ENCODE measurements at regions not wholly inside any gene's neighbourhood (a gene's known extent, or its start where the extent isn't known, plus 50 kb on each side); places are given as distances from the start of the nearest gene placed in this dataset.

- DNase-seq (no peak), ATAC-seq (ENCODE audit: poor library complexity) (no peak)
- Histone ChIP-seq H3K27ac (ENCODE audit: low read depth in 1 of 2, low read length in 2 of 2) (no peak overlapping the region), H3K4me3 (ENCODE audit: low read length) (no peak overlapping the region), H3K9me3 (ENCODE audit: control insufficient read depth in 1 of 2, insufficient read depth in 1 of 2, low read length in 2 of 2) (peaks cover 0 to 11% of the 10 kb centered on the region in 2 experiments), H3K27me3 (ENCODE audit: control insufficient read depth in 1 of 2, insufficient read depth in 2 of 2, low read length in 2 of 2) (no peaks in the 10 kb centered on the region), H3K4me1 (ENCODE audit: insufficient read depth, low read length) (no peaks in the 10 kb centered on the region), H3K36me3 (ENCODE audit: insufficient read depth, low read length) (no peaks in the 10 kb centered on the region)
- Mint-ChIP-seq H3K36me3 (ENCODE audit: low read depth) (no peaks in the 10 kb centered on the region), H3K27me3 (no peaks in the 10 kb centered on the region), H3K4me3 (no peak overlapping the region), H3K4me1 (ENCODE audit: low read depth) (no peaks in the 10 kb centered on the region), H3K9me3 (peaks cover 4% of the 10 kb centered on the region), H3K27ac (no peak overlapping the region)
- ChIA-PET POLR2A (no interaction called here), CTCF (interaction anchor here (0.7 kb wide), 1 partner anchor 17 kb away, joined by 3 read pairs; no protein-coding TSS in a partner anchor)
- intact Hi-C loops (cut with DNase I, micrococcal nuclease): no loop called here
- no peak for TF ChIP-seq CTCF (IDR thresholded peaks at IDR 0.05)
Observed at GRCh38 chr5:84863020-84863419, 478.3 kb upstream of the EDIL3 start.

GRCh38 chr5:84862132-84862531 is 477.5 kb upstream of the EDIL3 start:
- no peak for TF ChIP-seq CTCF (IDR thresholded peaks at IDR 0.05)
- Histone ChIP-seq H3K27me3 (ENCODE audit: control insufficient read depth in 1 of 2, insufficient read depth in 2 of 2, low read length in 2 of 2) (no peaks in the 10 kb centered on the region), H3K9me3 (ENCODE audit: control insufficient read depth in 1 of 2, insufficient read depth in 1 of 2, low read length in 2 of 2) (peaks cover 0 to 11% of the 10 kb centered on the region in 2 experiments), H3K36me3 (ENCODE audit: insufficient read depth, low read length) (no peaks in the 10 kb centered on the region), H3K27ac (ENCODE audit: low read depth in 1 of 2, low read length in 2 of 2) (no peak overlapping the region), H3K4me3 (ENCODE audit: low read length) (no peak overlapping the region), H3K4me1 (ENCODE audit: insufficient read depth, low read length) (no peaks in the 10 kb centered on the region)
- peaks cover 7% of the 10 kb centered on the region for H3K9me3 Mint-ChIP-seq
- DNase-seq: no peak
- CTCF ChIA-PET: no interaction called here
- H3K4me1 Mint-ChIP-seq (ENCODE audit: low read depth): no peaks in the 10 kb centered on the region
- H3K36me3 Mint-ChIP-seq (ENCODE audit: low read depth): no peaks in the 10 kb centered on the region
- H3K4me3 Mint-ChIP-seq: no peak overlapping the region
- POLR2A ChIA-PET: no interaction called here
- intact Hi-C loops (cut with DNase I, micrococcal nuclease): no loop called here
- no peak overlapping the region for H3K27ac Mint-ChIP-seq
- ATAC-seq (ENCODE audit: poor library complexity): no peak
- no peaks in the 10 kb centered on the region for H3K27me3 Mint-ChIP-seq

- Histone ChIP-seq H3K4me3 (ENCODE audit: low read length) (no peak overlapping the region), H3K27ac (ENCODE audit: low read depth in 1 of 2, low read length in 2 of 2) (no peak overlapping the region), H3K36me3 (ENCODE audit: insufficient read depth, low read length) (no peaks in the 10 kb centered on the region), H3K4me1 (ENCODE audit: insufficient read depth, low read length) (no peaks in the 10 kb centered on the region), H3K27me3 (ENCODE audit: control insufficient read depth in 1 of 2, insufficient read depth in 2 of 2, low read length in 2 of 2) (no peaks in the 10 kb centered on the region), H3K9me3 (ENCODE audit: control insufficient read depth in 1 of 2, insufficient read depth in 1 of 2, low read length in 2 of 2) (peaks cover 0 to 11% of the 10 kb centered on the region in 2 experiments)
- Mint-ChIP-seq H3K27ac (no peak overlapping the region), H3K4me3 (no peak overlapping the region), H3K36me3 (ENCODE audit: low read depth) (no peaks in the 10 kb centered on the region), H3K9me3 (peaks cover 12% of the 10 kb centered on the region), H3K27me3 (no peaks in the 10 kb centered on the region), H3K4me1 (ENCODE audit: low read depth) (no peaks in the 10 kb centered on the region)
- intact Hi-C loops (cut with DNase I, micrococcal nuclease): no loop called here
- ChIA-PET CTCF (no interaction called here), POLR2A (no interaction called here)
- no peak for DNase-seq
- TF ChIP-seq CTCF (IDR thresholded peaks at IDR 0.05): no peak
- ATAC-seq (ENCODE audit: poor library complexity): no peak
Observed at GRCh38 chr5:84861306-84861705, 476.6 kb upstream of the EDIL3 start.
